PFSK-1 (cell line): ENCODE measurements at regions not wholly inside any gene's neighbourhood (a gene's known extent, or its start where the extent isn't known, plus 50 kb on each side); places are given as distances from the start of the nearest gene placed in this dataset.

ENCODE experiments used
- FOXP2 ChIP-seq: optimal IDR thresholded peaks from 2 replicates; pipeline ENCODE3; 2011; ENCODE audit warnings: borderline replicate concordance, control low read depth, inconsistent platforms; ENCODE audit not compliant: insufficient read depth; ENCODE audit errors: extremely low read length, extremely low read depth
- POLR2AphosphoS5 ChIP-seq: IDR thresholded peaks from 2 replicates; pipeline ENCODE4 v1.6.1; 2012; ENCODE audit warnings: low read depth, mild to moderate bottlenecking, control low read depth, low read length, moderate library complexity
- REST ChIP-seq, 2 experiments: IDR thresholded peaks; 2 replicates each; pipeline versions ENCODE4 v1.6.1 to v1.8.0; 2011 to 2012; ENCODE audit warnings: low read depth in 2 of 2, low read length in 2 of 2, control low read depth in 1 of 2, inconsistent platforms in 1 of 2, mild to moderate bottlenecking in 1 of 2, moderate library complexity in 1 of 2; ENCODE audit not compliant: insufficient read depth in 1 of 2
- SIN3A ChIP-seq: IDR thresholded peaks from 2 replicates; pipeline ENCODE4 v1.6.1; 2012; ENCODE audit warnings: mild to moderate bottlenecking, low read length, moderate library complexity, borderline replicate concordance; ENCODE audit not compliant: insufficient read depth
- TAF1 ChIP-seq: IDR thresholded peaks from 2 replicates; pipeline ENCODE4 v1.6.1; 2012; ENCODE audit warnings: low read length, control low read depth, borderline replicate concordance; ENCODE audit not compliant: insufficient read depth

GRCh38 chr14:99030454-99030853 is 241.5 kb downstream of the BCL11B start:
- TF ChIP-seq POLR2AphosphoS5: no peak
- TF ChIP-seq REST (IDR thresholded peaks at IDR 0.05; ENCODE audit: insufficient read depth in 1 of 2, low read depth in 2 of 2, low read length in 2 of 2): no peak
- no peak for TF ChIP-seq TAF1
- TF ChIP-seq SIN3A: no peak
- TF ChIP-seq FOXP2: no peak
